ENCODE measurements at regions not wholly inside any gene's neighbourhood (a gene's known extent, or its start where the extent isn't known, plus 50 kb on each side); places are given as distances from the start of the nearest gene placed in this dataset.

DNA sequence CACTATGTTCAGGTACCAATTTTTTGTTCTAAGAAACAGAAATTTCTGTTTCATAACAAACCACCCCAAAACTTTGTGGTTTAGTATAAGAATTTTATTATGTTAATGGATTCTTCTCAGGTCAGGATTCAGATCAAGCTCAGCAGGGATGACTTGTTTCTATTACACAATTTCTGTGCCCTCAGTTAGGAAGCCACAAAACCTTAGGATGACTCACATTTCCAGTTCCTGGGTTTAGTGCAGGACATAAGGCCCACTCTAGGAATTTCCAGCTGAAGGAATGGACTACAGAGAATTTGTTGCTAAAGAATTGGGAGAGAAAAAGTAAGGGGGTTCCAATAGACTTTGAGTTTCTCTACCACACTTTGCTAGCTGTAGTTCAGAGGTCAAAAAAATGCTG is 629.3 kb downstream of the ANXA1 start:
- TF ChIP-seq EZH2phosphoT487 (conservative IDR thresholded peaks at IDR 0.05; ENCODE audit: low read length): no peak
- TF ChIP-seq, protein P1, sequence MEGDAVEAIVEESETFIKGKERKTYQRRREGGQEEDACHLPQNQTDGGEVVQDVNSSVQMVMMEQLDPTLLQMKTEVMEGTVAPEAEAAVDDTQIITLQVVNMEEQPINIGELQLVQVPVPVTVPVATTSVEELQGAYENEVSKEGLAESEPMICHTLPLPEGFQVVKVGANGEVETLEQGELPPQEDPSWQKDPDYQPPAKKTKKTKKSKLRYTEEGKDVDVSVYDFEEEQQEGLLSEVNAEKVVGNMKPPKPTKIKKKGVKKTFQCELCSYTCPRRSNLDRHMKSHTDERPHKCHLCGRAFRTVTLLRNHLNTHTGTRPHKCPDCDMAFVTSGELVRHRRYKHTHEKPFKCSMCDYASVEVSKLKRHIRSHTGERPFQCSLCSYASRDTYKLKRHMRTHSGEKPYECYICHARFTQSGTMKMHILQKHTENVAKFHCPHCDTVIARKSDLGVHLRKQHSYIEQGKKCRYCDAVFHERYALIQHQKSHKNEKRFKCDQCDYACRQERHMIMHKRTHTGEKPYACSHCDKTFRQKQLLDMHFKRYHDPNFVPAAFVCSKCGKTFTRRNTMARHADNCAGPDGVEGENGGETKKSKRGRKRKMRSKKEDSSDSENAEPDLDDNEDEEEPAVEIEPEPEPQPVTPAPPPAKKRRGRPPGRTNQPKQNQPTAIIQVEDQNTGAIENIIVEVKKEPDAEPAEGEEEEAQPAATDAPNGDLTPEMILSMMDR (IDR thresholded peaks at IDR 0.05; ENCODE audit: insufficient read depth, low read length, poor library complexity, severe bottlenecking): no peak
- no peaks in the 10 kb centered on the region for H3F3A ChIP-seq (ENCODE audit: insufficient read depth)
- H3K9ac ChIP-seq (ENCODE audit: low read length): no peak overlapping the region
- no peak overlapping the region for H3K4me3 ChIP-seq (ENCODE audit: insufficient read depth, low read length, poor library complexity, severe bottlenecking)
- no peaks in the 10 kb centered on the region for H3K79me2 ChIP-seq (ENCODE audit: insufficient read depth, low read length)
- no peak overlapping the region for H3K27ac ChIP-seq (ENCODE audit: low read depth, low read length)
- H3K36me3 ChIP-seq (ENCODE audit: low read length): no peaks in the 10 kb centered on the region
- H4K20me1 ChIP-seq (ENCODE audit: low read depth, low read length): no peaks in the 10 kb centered on the region
- H3K9me3 ChIP-seq (ENCODE audit: insufficient read depth, low read length): no peaks in the 10 kb centered on the region
- no peaks in the 10 kb centered on the region for H3K9me2 ChIP-seq (replicated peaks; ENCODE audit: insufficient read depth, low read length)
- H3K27me3 ChIP-seq (ENCODE audit: low read length): no peaks in the 10 kb centered on the region
- no peak overlapping the region for H2AFZ ChIP-seq (ENCODE audit: low read depth, low read length, severe bottlenecking)
- no peak overlapping the region for H3K4me2 ChIP-seq (ENCODE audit: low read depth, low read length, poor library complexity, severe bottlenecking)

DNA sequence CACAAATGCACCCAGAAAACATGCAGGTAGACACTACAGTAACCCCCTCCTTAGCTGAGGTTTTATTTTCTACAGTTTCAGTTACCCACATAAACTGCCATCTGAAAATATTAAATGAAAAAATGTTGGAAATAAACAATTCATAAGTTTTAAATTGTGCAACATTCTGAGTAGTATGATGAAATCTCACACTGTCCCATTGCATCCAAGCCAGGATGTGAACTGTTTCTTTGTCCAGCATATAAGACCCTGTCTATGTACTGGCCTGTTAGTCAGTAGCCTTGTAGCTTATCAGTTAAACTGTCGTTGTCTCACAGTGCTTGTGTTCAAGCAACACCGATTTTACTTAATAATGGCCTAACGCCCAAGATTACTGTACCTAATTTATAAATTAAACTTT is 630.5 kb downstream of the ANXA1 start:
- Histone ChIP-seq H3K27ac (ENCODE audit: low read depth, low read length) (no peak overlapping the region), H3K4me3 (ENCODE audit: insufficient read depth, low read length, poor library complexity, severe bottlenecking) (no peak overlapping the region), H3K36me3 (ENCODE audit: low read length) (no peaks in the 10 kb centered on the region), H3K4me2 (ENCODE audit: low read depth, low read length, poor library complexity, severe bottlenecking) (no peak overlapping the region), H3K9ac (ENCODE audit: low read length) (no peak overlapping the region), H3K9me2 (replicated peaks; ENCODE audit: insufficient read depth, low read length) (no peaks in the 10 kb centered on the region), H4K20me1 (ENCODE audit: low read depth, low read length) (no peaks in the 10 kb centered on the region), H2AFZ (ENCODE audit: low read depth, low read length, severe bottlenecking) (no peak overlapping the region), H3K79me2 (ENCODE audit: insufficient read depth, low read length) (no peaks in the 10 kb centered on the region), H3F3A (ENCODE audit: insufficient read depth) (no peaks in the 10 kb centered on the region), H3K27me3 (ENCODE audit: low read length) (no peaks in the 10 kb centered on the region), H3K9me3 (ENCODE audit: insufficient read depth, low read length) (no peaks in the 10 kb centered on the region)
- TF ChIP-seq, protein P1 (IDR thresholded peaks at IDR 0.05; ENCODE audit: insufficient read depth, low read length, poor library complexity, severe bottlenecking): no peak
- no peak for TF ChIP-seq EZH2phosphoT487 (conservative IDR thresholded peaks at IDR 0.05; ENCODE audit: low read length)

DNA sequence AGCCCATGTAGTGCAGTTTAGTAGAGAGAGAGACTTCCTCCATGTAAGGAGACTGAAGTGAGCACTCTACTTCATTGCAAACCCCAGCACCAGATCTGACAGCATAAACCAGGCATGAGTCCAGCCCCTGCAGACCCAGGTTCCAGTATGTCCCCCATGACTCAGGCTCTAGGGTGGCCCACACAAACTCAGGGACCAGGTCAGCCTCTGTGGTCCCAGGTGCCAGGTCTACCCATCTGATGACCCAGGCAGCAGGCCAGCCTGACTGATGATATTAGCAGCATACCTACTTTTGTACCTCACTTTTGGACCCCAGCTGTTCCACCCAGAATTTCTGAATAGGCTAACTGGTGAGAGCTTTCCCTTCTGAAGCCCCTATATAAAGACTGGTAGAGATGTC is 647.8 kb downstream of the ANXA1 start:
- Histone ChIP-seq H3K27ac (ENCODE audit: low read depth, low read length) (no peak overlapping the region), H3K4me2 (ENCODE audit: low read depth, low read length, poor library complexity, severe bottlenecking) (no peak overlapping the region), H3F3A (ENCODE audit: insufficient read depth) (no peaks in the 10 kb centered on the region), H3K36me3 (ENCODE audit: low read length) (no peaks in the 10 kb centered on the region), H4K20me1 (ENCODE audit: low read depth, low read length) (no peaks in the 10 kb centered on the region), H3K9me3 (ENCODE audit: insufficient read depth, low read length) (no peaks in the 10 kb centered on the region), H3K4me3 (ENCODE audit: insufficient read depth, low read length, poor library complexity, severe bottlenecking) (no peak overlapping the region), H3K27me3 (ENCODE audit: low read length) (no peaks in the 10 kb centered on the region), H2AFZ (ENCODE audit: low read depth, low read length, severe bottlenecking) (no peak overlapping the region), H3K9me2 (replicated peaks; ENCODE audit: insufficient read depth, low read length) (no peaks in the 10 kb centered on the region), H3K9ac (ENCODE audit: low read length) (no peak overlapping the region), H3K79me2 (ENCODE audit: insufficient read depth, low read length) (no peaks in the 10 kb centered on the region)
- TF ChIP-seq EZH2phosphoT487 (conservative IDR thresholded peaks at IDR 0.05; ENCODE audit: low read length): no peak
- TF ChIP-seq, protein P1 (IDR thresholded peaks at IDR 0.05; ENCODE audit: insufficient read depth, low read length, poor library complexity, severe bottlenecking): no peak

Data from SU-DHL-6 (cell line).